PC-9 (cell line): ENCODE measurements at regions not wholly inside any gene's neighbourhood (a gene's known extent, or its start where the extent isn't known, plus 50 kb on each side); places are given as distances from the start of the nearest gene placed in this dataset.

Experiments
- BruUV-seq: library from RNA; stranded (reverse); fragments of 400-500 nt; replicated peaks from 2 replicates; lab custom pipeline; 2021; lab: Mats Ljungman, UMichigan
- CTCF ChIA-PET: fragments of 300-600 bp; sonication (Branson Sonifier 250); formaldehyde crosslinking; loops from one replicate; lab custom pipeline; 2022; ENCODE audit warnings: antibody characterized with exemption; lab: Charles Lee
- POLR2A ChIA-PET: fragments of 300-600 bp; sonication (Branson Sonifier 250); formaldehyde crosslinking; loops from one replicate; lab custom pipeline; 2022; ENCODE audit warnings: antibody characterized with exemption; ENCODE audit not compliant: unreplicated experiment; lab: Charles Lee
- DNase-seq, 2 experiments: peaks; one replicate each; pipeline versions ENCODE4 v3.0.0 to v3.0.0-alpha.2; 2015 to 2022; ENCODE audit warnings: mixed read lengths in 1 of 2
- H2AFZ ChIP-seq: fragments of 200-600 bp; sonication (generic); 2 replicates; pipeline ENCODE4 v1.8.1; 2017; ENCODE audit warnings: antibody characterized with exemption
- H3F3A ChIP-seq: fragments of 200-600 bp; sonication (generic); 2 replicates; pipeline ENCODE4 v1.8.1; 2017; ENCODE audit warnings: antibody characterized with exemption, mild to moderate bottlenecking, low read depth; ENCODE audit not compliant: insufficient read depth
- H3K27ac ChIP-seq: fragments of 200-600 bp; sonication (generic); 2 replicates; pipeline ENCODE4 v1.6.1; 2016; ENCODE audit warnings: mixed run types
- H3K27me3 ChIP-seq: fragments of 200-600 bp; sonication (generic); 2 replicates; pipeline ENCODE4 v1.6.1; 2016; ENCODE audit warnings: low read depth, mixed run types; ENCODE audit not compliant: insufficient read depth
- H3K36me3 ChIP-seq: fragments of 200-600 bp; sonication (generic); 2 replicates; pipeline ENCODE4 v1.6.1; 2016; ENCODE audit warnings: low read depth, mixed run types
- H3K4me1 ChIP-seq: fragments of 200-600 bp; sonication (generic); replicated peaks from 2 replicates; pipeline ENCODE4 v1.6.1; 2016; ENCODE audit warnings: mixed run types; ENCODE audit not compliant: insufficient read depth
- H3K4me2 ChIP-seq: fragments of 200-600 bp; sonication (generic); 2 replicates; pipeline ENCODE4 v1.6.1; 2017; ENCODE audit warnings: mixed run types
- H3K4me3 ChIP-seq: fragments of 200-600 bp; sonication (generic); 2 replicates; pipeline ENCODE4 v1.6.1; 2016; ENCODE audit warnings: mixed run types
- H3K79me2 ChIP-seq: fragments of 200-600 bp; sonication (generic); 2 replicates; pipeline ENCODE4 v1.6.1; 2017; ENCODE audit warnings: low read depth, mixed run types
- H3K9me2 ChIP-seq: fragments of 200-600 bp; sonication (generic); 2 replicates; pipeline ENCODE4 v1.8.1; 2017; ENCODE audit warnings: mild to moderate bottlenecking; ENCODE audit not compliant: insufficient read depth
- H3K9me3 ChIP-seq: fragments of 200-600 bp; sonication (generic); 2 replicates; pipeline ENCODE4 v1.8.1; 2016; ENCODE audit warnings: low read depth; ENCODE audit not compliant: insufficient read depth
- H4K20me1 ChIP-seq: fragments of 200-600 bp; sonication (generic); 2 replicates; pipeline ENCODE4 v1.8.1; 2017; ENCODE audit not compliant: insufficient read depth
- EZH2 ChIP-seq: fragments of 200-600 bp; sonication (generic); IDR thresholded peaks from 2 replicates; pipeline ENCODE4 v1.8.0; 2017; ENCODE audit warnings: antibody characterized with exemption, low read depth
- intact Hi-C: fragments of 100-400 bp; cut with micrococcal nuclease; formaldehyde crosslinking; loops from one replicate; pipeline ENCODE4 v1.10.0; 2022; ENCODE audit not compliant: unreplicated experiment
- TF ChIP-seq, protein P1 (sequence below): fragments of 200-600 bp; sonication (generic); conservative IDR thresholded peaks from 2 replicates; pipeline ENCODE4 v1.6.1; 2017; ENCODE audit warnings: mixed run types, antibody characterized with exemption, mild to moderate bottlenecking, moderate library complexity

DNA sequence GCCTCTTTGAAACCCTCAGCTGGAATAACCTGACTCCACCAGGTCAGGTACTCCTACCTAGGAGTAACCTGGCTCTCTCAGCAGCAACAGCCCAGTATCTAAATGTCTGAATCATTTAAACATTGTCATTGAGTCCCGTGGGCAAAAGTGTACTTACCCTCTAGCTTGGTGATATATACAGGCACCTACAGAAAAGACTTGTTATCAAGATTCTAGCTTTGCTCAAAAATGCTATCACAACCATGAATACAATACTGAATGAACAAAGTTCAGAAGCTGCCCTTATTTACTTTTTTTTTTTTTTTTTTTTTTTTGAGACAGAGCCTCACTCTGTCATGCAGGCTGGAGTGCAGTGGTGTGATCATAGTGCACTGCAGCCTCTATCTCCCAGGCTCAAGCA is 268.2 kb downstream of the ZNF608 start:
- no peaks in the 10 kb centered on the region for H4K20me1 ChIP-seq
- intact Hi-C loops, result no loop called here
- ChIA-PET CTCF (no interaction called here), POLR2A (no interaction called here)
- H3K9me3 ChIP-seq, result no peaks in the 10 kb centered on the region
- no peak overlapping the region for H3K4me3 ChIP-seq
- no peaks in the 10 kb centered on the region for H3K79me2 ChIP-seq
- no peak for DNase-seq
- no peak for TF ChIP-seq EZH2
- TF ChIP-seq, protein P1, sequence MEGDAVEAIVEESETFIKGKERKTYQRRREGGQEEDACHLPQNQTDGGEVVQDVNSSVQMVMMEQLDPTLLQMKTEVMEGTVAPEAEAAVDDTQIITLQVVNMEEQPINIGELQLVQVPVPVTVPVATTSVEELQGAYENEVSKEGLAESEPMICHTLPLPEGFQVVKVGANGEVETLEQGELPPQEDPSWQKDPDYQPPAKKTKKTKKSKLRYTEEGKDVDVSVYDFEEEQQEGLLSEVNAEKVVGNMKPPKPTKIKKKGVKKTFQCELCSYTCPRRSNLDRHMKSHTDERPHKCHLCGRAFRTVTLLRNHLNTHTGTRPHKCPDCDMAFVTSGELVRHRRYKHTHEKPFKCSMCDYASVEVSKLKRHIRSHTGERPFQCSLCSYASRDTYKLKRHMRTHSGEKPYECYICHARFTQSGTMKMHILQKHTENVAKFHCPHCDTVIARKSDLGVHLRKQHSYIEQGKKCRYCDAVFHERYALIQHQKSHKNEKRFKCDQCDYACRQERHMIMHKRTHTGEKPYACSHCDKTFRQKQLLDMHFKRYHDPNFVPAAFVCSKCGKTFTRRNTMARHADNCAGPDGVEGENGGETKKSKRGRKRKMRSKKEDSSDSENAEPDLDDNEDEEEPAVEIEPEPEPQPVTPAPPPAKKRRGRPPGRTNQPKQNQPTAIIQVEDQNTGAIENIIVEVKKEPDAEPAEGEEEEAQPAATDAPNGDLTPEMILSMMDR, result no peak
- H2AFZ ChIP-seq, result no peak overlapping the region
- 0 out of 2 replicates have a peak, but pooled peaks cover 3% of the 10 kb centered on the region for H3K9me2 ChIP-seq
- no peak overlapping the region for H3K27ac ChIP-seq
- no peaks in the 10 kb centered on the region for H3K27me3 ChIP-seq
- H3K4me2 ChIP-seq, result no peak overlapping the region
- H3F3A ChIP-seq, result no peaks in the 10 kb centered on the region
- BruUV-seq, result no TSS peak
- H3K36me3 ChIP-seq, result no peaks in the 10 kb centered on the region
- no peaks in the 10 kb centered on the region for H3K4me1 ChIP-seq

DNA sequence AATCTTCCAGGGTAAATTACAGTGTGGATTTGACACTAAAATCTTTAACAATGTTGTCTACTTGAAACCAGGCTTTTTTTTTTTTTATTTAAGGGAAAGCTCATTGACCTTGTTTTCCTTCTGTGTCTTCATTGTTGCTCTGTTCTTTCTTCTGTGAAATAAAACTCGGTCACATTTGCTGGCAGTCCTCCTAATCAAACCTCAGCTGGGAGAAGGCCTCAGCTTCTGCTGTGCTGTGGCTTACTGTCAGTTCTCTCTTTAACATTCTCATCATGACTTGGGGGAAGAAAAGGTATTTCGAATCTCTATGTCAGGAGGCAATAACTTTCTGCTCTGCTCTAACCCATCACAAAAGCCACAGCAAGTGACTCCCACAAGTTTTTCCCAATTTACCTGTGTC is 268.9 kb downstream of the ZNF608 start:
- no peak for TF ChIP-seq EZH2
- TF ChIP-seq, protein P1, result no peak
- DNase-seq, result no peak
- BruUV-seq, result no TSS peak
- no peaks in the 10 kb centered on the region for H3K9me2 ChIP-seq
- H3F3A ChIP-seq, result no peaks in the 10 kb centered on the region
- no peaks in the 10 kb centered on the region for H3K4me1 ChIP-seq
- H3K79me2 ChIP-seq, result no peaks in the 10 kb centered on the region
- H4K20me1 ChIP-seq, result no peaks in the 10 kb centered on the region
- H3K27me3 ChIP-seq, result no peaks in the 10 kb centered on the region
- no peak overlapping the region for H3K4me3 ChIP-seq
- no peaks in the 10 kb centered on the region for H3K9me3 ChIP-seq
- intact Hi-C loops, result no loop called here
- no peak overlapping the region for H3K4me2 ChIP-seq
- POLR2A ChIA-PET, result no interaction called here
- no peak overlapping the region for H3K27ac ChIP-seq
- H3K36me3 ChIP-seq, result no peaks in the 10 kb centered on the region
- CTCF ChIA-PET, result no interaction called here
- H2AFZ ChIP-seq, result no peak overlapping the region

DNA sequence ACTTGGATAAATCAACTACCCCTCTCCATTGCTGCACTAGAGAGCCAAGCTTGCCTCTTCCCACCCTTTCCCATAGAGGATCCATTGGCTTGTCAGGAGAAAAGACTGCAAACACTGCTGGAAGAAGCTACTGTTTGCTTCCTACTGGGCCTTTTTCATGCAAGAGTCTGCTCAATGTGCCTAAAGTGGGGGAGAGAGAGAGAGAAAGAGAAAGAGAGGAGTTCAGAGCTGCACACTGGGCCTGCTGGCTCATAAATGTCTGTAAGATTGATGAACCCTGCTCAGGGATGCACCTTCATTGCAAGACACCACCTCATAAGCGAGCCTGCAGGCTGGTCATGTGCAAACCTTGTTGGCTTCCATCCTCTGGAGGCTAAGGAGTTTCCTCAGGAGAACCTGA is 269.4 kb downstream of the ZNF608 start:
- no peaks in the 10 kb centered on the region for H4K20me1 ChIP-seq
- H2AFZ ChIP-seq, result no peak overlapping the region
- TF ChIP-seq, protein P1, result no peak
- no peak for TF ChIP-seq EZH2
- H3K36me3 ChIP-seq, result no peaks in the 10 kb centered on the region
- DNase-seq, result no peak
- H3K9me3 ChIP-seq, result no peaks in the 10 kb centered on the region
- H3K27me3 ChIP-seq, result no peaks in the 10 kb centered on the region
- no peak overlapping the region for H3K4me3 ChIP-seq
- no peaks in the 10 kb centered on the region for H3F3A ChIP-seq
- CTCF ChIA-PET, result no interaction called here
- H3K27ac ChIP-seq, result no peak overlapping the region
- no peak overlapping the region for H3K4me2 ChIP-seq
- H3K9me2 ChIP-seq, result no peaks in the 10 kb centered on the region
- no TSS peak for BruUV-seq
- no peaks in the 10 kb centered on the region for H3K79me2 ChIP-seq
- intact Hi-C loops, result no loop called here
- H3K4me1 ChIP-seq, result no peaks in the 10 kb centered on the region
- POLR2A ChIA-PET, result no interaction called here
